ENCODE measurements at regions not wholly inside any gene's neighbourhood (a gene's known extent, or its start where the extent isn't known, plus 50 kb on each side); places are given as distances from the start of the nearest gene placed in this dataset.

DNA sequence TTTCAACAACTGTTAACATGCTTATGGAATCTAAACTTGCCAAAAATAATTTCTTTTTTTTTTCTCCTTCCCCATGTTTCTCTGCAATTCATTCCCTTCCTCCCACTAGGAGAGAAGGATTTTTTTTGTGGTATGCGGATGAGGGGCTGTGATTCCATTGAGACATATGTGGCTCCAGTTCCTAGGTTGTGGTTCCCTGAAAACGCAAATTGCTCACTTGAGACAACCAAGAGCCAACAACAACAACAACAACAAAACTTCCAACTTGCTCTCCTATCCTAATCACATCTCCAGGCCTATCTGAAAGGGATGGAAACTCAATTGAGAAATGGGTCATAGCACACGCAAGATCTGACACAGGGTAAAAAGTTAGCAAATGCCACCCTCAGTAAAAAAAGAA is 406.5 kb upstream of the TGFBR2 start:
- TF ChIP-seq, protein P1, sequence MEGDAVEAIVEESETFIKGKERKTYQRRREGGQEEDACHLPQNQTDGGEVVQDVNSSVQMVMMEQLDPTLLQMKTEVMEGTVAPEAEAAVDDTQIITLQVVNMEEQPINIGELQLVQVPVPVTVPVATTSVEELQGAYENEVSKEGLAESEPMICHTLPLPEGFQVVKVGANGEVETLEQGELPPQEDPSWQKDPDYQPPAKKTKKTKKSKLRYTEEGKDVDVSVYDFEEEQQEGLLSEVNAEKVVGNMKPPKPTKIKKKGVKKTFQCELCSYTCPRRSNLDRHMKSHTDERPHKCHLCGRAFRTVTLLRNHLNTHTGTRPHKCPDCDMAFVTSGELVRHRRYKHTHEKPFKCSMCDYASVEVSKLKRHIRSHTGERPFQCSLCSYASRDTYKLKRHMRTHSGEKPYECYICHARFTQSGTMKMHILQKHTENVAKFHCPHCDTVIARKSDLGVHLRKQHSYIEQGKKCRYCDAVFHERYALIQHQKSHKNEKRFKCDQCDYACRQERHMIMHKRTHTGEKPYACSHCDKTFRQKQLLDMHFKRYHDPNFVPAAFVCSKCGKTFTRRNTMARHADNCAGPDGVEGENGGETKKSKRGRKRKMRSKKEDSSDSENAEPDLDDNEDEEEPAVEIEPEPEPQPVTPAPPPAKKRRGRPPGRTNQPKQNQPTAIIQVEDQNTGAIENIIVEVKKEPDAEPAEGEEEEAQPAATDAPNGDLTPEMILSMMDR (IDR thresholded peaks at IDR 0.05), result no peak
- TF ChIP-seq POLR2AphosphoS5 (IDR thresholded peaks at IDR 0.05; ENCODE audit: insufficient read depth in 1 of 2, low read depth in 1 of 2) (no peak), POLR2A (IDR thresholded peaks at IDR 0.05) (no peak)
